GM18519 (cell line): ENCODE measurements at regions not wholly inside any gene's neighbourhood (a gene's known extent, or its start where the extent isn't known, plus 50 kb on each side); places are given as distances from the start of the nearest gene placed in this dataset.

Experiments
- ATAC-seq: cut with Tn5 transposase; IDR thresholded peaks from one replicate; pipeline ENCODE4 v1.9.1; 2021; ENCODE audit warnings: mild to moderate bottlenecking, moderate library complexity; ENCODE audit not compliant: unreplicated experiment, low FRiP score

DNA sequence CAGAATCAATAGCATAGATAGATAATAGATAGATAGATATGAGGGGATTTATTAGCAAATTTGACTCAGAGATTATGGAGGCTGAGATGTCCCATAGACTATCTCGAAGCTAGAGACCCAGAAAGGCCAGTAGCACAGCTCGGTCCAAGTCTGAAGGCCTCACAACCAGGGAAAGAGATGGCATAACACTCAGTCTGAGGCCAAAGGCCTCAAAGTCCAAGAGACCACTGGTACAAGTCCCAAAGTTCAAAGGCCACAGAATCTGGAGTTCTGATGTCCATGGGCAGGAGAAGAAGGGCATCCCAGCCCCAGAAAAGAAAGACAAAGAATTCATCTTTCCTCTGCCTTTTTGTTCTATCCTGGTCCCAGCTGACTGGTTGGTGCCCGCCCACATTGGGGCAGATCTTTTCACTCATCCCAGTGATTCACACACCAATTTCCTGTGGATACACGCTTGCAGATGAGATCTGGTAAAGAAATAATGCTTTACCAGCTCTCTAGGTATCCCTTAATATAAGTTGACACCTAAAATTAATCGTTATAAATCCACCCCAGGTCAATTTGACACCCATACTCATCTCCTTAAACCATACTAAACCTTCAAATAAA is 127.8 kb upstream of the FBN2 start:
- no peak for ATAC-seq

DNA sequence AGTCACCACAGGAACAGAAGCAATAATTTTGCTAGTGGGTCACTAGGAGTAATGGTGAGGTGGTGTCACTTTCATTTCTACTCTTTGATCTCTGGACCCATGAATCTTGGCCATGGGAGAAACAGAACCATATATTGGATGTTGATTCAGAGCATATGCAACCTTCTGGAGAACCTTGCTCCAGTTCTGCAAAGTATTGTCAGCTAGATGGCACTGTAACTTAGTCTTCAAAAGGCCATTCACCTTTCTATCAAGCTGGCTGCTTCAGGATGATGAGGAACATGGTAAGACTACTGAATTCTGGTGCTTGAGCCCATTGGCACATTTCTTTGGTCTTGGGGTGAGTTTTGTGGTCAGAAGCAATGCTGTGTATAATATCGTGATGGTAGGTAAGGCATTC is 129.1 kb upstream of the FBN2 start:
- ATAC-seq, result no peak

DNA sequence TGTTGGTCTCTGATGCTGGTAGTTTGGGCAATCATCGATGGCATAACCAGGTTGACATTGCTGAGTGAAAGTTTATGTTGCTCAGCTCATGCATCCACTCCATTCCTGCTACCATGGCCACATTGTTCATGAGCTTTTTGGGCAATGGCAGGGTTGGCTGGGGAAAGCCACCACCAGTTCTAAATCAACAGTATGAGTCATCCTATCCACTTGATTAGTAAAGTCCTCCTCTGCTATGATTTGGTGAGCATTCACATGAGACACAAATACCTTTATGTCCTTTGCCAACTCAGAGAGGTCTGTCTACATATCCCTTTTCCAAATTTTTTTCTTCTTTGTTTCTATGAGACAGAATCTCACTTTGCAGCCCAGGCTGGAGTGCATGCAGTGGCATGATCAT is 129.7 kb upstream of the FBN2 start:
- ATAC-seq, result no peak

DNA sequence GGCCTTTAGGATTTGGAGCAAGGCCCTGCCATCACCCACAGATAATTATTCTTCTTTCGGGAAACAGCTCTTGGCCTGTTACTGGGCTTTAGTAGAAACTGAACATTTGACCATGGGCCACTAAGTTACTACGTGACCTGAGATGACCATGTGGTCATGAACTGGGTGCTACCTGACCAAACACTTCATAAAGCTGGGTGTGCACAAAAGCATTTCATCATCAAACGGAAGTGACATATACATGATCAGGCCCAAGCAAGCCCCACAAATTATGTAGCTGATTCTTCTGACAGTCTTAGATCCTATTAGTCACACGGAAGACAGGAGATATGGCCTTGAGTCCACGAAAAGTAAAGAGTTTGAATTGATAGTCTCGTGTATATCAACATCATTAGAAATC is 130.9 kb upstream of the FBN2 start:
- ATAC-seq, result no peak

DNA sequence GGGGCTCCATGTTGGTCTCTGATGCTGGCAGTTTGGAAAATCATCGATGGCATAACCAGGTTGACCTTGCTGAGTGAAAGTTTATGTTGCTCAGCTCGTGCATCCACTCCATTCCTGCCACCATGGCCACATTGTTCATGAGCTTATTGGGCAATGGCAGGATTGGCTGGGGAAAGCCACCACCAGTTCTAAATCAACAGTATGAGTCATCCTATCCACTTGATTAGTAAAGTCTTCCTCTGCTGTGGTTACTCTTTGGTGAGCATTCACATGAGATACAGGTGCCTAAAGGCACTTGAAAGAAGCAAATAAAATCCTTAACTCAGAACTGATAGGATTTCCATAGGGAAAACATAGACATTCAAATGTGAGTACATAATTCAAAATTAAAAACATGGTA is 131.8 kb upstream of the FBN2 start:
- no peak for ATAC-seq

DNA sequence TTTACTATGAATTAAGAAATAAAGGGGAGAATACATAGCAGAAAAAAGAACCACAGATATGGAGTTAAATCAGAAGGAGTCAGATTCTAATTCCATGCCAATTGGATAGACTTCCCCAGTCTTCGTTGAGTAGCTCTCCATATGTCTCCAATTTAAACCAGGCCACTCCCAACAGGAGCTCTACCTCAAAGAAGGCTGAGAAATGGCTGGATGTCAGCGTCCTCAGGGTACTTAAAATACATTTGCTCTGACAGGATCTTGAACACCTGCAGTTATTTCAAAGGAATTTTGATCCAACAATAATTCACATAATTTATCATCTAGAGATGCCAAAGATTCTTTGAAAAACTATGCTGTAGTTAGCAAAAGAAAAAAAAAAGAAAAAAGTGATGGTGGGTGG is 133.9 kb upstream of the FBN2 start:
- ATAC-seq, result no peak

DNA sequence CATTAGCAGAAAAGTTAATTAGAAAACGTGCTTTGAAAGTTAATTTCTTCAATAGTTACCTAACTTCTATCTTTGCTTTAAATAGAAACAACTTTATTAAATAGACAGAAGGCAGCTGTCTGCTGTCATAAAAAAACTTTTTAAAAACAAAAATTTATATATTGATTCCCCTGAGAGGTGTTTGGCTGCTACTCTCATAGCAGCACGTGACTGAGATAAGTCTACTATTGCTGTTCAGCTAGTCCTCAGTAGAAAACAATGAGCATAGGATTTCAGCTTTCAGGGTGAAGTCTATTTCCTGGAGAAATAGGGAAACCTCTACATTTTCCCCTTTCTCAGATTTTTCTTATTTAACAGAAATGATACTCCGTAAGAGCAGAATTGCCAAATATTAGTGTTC is 135.0 kb upstream of the FBN2 start:
- no peak for ATAC-seq

DNA sequence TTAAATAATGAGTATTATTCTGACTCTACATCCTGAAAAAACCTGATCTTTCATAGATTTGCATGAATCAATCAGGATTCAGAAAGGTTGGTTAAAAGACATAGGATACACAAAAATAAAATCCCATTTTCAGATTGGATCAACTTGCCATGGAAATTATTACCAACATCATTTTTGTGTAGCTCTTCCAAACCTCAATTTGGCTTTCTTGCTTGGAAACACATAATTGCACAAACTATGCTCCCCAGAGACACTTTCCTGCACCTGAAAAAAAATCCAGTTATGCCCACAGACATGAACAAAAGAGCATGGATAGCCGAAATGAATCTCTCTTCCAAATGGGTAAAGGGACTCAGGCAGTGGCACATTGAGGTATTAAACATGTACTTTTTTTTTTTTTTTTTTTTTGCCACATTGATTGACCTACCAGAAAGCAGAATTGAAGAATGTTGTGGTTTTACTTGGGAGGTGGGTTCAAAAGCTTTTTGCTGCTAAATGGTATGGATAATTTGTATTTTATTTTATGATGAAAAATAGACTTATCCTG is 135.4 kb upstream of the FBN2 start:
- no peak for ATAC-seq

DNA sequence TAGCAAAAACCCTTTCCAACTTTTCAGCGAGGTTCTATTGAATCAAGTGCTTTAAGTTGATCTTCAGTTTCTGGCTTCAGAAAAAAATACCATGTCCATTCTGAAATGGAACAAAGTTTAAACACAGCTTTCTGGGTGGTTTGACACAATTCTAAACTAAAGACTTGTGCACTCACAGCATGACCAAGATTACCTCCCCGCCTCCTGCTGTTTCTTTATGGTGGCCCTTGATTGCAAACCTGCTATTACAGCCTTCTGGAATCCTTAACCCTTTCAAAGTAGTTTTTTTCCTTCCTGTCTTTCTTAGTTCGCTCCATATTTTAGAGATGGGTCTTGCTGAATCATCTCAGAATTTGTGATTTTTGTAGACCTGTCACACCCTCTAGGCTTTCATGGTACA is 135.9 kb upstream of the FBN2 start:
- no peak for ATAC-seq

DNA sequence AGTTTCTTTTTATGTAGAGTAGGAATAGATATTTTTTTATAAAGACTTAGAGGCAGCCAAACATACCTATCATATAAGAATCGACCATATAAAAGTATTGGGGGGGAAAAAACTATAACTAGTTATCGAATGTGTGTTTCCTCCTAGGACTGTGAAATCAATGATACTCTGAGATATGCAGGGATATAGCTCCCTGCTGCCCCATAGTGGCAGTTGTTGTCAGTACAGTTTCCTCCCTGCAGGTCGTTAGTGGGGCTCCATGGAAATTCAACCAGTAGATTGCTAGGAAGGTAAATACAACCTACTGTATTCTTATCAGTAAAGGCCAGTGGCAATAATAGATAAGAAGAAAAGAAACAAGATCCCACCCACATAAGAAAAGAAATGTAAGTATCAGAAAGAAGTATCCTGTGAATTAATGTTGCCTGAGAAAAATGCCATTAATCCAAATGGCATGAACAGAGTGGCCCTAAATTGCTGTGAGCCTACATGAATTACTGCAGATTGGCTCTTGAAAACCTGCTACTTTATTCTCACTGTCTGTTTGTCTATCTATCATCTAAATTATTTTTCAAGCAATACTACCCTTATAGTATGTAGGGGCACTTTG is 136.9 kb upstream of the FBN2 start:
- ATAC-seq, result peak; percentile 98

DNA sequence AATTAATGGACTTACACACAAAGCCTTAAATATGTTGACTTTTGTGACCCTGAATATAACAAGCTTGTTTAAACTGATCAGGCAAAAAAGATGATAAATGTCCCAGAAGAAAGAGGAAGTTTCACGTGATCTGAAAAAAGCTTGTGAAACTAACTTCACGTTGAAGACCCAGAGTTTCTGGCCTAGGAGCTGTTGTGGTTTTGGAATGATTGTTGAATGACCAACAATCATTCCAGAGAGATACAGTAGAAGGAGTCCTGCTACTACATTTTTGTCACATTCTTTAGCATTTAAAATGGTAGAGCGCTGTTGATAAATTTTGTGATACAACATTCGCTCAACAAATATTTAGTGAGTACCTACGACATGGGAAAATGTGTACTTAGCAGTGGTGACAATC is 143.1 kb upstream of the FBN2 start:
- no peak for ATAC-seq

DNA sequence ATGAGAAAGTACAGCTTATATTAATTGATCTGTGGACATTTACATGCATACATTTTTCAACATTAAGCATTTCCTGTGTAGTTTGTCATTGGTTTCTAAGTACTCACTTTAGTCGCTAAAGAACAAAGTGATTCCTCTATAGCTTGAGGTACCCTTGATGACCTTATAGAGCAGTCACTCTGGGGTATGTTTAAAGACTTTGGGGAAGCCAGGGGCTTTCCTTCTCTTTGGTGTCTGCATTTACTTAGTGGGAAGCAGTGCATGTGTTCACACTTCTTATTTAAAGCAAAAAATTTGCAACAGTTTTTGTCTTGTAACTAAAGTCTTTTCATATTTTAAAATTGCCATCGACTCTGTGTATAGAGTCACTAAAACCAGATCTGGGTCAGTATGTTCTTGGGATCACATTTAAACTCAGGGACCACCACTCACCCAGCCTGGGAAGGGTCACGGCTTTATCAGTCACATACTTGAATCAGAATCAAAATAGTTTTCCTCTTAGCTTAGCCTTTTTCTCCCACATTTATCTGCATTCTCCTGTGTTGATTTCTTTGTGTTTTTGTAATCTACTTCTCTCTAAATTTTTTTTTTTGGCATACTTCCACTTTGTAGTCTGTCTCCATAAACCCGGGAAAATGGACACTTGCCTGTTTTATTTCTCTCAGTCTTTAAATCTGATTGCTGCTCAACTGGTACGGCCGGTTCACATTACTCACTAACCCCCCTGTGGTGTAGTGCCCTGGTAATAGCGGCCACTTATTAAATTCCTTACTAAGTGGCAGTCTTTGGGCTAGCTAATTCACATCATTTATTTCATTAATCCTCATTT is 143.9 kb upstream of the FBN2 start:
- ATAC-seq, result no peak

DNA sequence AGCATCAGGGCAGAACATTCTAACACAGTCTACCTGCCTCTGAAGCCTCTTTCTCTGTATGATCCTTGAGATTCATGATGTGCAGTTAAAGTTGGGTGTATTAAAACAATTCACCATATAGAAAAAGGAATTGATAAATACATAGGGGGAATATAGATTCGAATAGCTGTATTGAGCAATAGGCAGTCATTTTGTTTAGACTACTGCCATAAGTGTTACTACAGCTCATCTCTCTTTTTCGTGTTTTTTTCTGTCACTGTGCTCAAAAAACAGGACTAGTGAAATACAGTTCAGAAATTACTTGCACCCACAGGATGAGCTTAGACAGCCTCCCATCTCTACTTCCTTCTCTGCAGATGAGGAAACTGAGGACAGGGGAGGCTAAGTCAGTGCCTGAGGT is 144.6 kb upstream of the FBN2 start:
- ATAC-seq, result no peak

DNA sequence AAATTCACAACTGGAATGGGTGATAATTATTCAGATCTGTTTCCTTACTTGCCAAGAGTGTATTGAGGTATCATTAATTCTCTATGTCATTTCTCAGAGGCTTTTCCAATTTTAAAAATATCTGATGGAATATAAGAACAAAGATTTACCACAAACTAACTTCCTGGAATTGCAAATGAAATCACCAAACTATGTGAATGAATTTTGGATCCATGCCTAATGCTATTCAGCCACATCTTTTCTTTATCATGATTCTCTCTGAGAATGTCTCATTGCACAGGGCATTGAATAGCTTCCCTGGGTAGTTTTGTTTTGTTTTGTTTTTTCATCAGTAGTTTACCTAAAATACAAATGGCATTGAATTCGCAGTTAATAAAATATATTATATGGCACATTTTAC is 146.9 kb upstream of the FBN2 start:
- no peak for ATAC-seq

DNA sequence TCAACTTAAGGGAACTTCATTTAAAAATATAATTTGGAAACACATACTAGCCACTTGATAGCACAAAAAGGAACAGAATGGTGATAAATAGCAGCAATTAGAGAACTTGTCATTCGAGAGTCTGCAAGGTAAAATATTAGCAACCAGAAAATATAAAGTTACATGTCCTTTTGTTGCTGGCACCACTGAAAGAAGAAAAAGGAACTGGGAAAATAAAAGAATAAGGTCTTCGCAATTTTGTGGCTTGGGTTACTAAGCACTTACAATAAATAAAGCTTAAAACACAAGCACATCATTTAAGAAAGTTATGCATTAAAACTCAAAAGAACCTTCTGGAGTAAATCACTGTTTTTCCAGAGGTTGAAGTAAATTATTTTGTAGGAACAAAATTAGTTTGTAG is 149.9 kb upstream of the FBN2 start:
- no peak for ATAC-seq

DNA sequence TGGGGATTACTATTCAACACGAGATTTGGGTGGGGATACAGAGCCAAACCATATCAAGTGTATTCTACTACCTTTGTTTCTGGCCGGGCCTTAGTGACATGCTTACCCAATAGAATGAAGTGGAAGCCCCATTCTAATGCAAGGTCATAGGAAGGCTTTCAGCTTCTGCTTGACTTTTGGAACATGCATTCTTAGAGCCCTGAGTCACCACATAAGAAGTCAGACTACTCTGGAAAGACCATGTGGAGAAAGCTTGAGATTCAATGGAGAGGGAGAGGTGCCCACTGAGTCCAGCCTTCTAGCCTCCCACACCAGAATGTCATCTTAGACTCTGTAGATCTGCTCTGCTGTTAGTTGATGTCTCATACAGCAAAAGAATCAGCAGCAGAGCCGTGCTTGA is 155.7 kb upstream of the FBN2 start:
- no peak for ATAC-seq

DNA sequence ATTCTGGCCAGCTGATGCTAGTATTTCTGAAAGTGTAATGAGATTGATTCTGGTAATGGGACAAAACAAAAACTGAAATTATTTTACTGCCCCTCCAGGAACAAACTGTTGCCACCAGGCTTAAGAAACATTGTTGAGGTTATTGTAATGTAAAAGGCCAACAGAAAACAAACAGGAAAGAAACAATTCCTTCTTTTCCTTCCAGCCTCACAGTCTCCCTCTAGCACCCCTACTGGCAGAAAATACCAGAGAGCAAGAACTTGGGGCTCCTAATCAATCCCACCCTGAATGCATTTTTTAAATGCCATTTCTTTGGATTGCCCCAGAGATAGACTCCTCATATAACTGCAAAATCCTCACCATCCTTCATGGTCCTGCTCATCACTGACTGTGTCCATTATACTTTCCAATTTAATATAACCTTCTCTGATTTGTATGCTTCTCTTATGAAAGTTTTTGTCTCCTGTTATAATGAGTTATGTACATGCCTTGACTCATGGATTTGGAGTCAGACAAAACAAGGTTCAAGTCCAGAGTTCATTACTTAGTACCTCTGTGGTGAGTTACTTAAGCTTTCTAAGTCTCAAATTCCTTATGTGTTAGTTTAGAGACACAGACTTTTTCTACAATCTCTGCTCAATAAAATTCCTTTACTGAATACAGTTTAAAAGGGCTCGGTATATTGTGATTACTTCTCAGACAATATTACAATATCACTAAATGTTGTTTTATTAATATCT is 157.9 kb upstream of the FBN2 start:
- no peak for ATAC-seq

DNA sequence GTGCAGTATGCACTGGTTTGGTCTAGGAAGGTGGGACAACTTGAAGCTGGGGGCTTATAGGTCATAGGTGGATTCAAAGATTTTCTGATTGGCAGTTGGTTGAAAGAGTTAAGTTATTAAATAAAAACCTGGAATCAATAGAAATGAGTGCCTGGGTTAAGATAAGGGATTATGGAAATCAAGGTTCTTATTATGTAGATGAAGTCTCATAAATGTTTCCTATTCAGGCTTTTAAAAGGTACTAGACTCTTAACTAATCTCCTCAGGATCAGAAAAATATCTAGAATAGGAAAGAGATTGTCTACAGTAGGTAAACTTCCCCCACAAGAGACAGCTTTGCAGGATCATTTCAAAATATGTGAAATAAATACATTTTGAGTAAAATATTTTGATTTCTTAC is 163.3 kb upstream of the FBN2 start:
- no peak for ATAC-seq

DNA sequence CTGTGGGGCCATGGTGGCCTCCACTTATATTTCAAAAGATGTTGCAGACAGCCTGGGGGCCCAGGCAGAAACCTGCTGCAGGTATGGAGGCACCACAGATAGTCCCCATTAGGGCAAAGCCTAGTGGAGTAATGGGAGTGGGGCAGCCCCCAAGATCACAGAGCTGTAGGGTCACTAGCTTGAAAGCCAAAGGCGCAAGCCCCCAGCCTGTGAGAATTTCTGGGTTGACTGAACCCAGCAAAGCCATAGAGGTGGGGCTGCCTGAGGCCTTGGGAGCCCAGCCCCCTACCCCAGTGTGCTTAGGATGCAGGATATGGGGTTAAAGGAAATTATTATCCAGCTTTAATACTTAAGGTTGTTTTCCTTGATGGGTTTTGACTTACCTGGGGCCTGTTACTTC is 165.3 kb upstream of the FBN2 start:
- no peak for ATAC-seq

DNA sequence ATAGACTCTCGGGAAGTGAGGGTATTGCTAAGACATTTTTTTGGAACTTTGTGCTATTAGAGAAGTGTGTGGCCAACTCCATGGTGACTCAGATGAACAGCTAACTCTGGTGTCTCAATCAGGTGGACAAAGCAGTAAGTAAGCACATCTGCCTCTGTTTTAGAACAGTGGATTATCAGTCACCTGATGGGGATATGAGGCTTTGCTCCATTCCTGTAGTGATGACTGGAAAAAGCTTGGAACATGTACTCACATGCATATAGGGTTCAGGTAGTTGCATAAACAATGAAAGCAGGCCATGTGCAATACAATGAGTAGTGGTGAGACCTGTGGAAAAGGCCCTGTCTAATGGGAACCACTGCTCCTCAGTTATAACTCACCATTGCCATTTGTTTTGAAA is 168.2 kb upstream of the FBN2 start:
- no peak for ATAC-seq

DNA sequence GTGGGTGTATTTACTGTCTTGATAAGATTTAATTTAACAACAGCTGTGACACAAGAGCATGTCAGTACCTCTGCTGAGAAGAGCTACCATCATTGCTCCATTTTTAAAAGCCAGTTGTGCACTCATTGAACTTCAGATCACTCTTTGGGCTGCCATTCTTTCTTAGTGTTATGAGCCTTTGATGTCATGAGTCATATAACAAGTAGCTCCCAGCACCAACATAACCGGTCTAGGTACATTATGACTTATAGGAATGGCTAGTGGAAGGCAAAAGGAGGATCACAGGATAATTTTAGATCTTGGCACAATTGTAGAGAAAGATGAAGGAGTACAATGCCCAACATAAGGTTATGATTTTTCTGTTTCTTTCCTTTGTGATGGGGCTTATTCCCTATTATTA is 170.8 kb upstream of the FBN2 start:
- no peak for ATAC-seq
